Fibroblast of lung (primary cell): ENCODE measurements at regions not wholly inside any gene's neighbourhood (a gene's known extent, or its start where the extent isn't known, plus 50 kb on each side); places are given as distances from the start of the nearest gene placed in this dataset.

ENCODE experiments used
- CTCF ChIP-seq, 2 donors: IDR thresholded peaks in 1 of 2; conservative IDR thresholded peaks in 1 of 2; 1 replicate in 1 of 2; 2 replicates in 1 of 2; pipeline ENCODE4 v1.5.1; 2011 to 2012; ENCODE audit warnings: low read length in 2 of 2, control low read depth in 1 of 2, inconsistent platforms in 1 of 2, low read depth in 1 of 2, mild to moderate bottlenecking in 1 of 2
- EZH2 ChIP-seq: IDR thresholded peaks from 2 replicates; pipeline ENCODE4 v1.5.1; 2012; ENCODE audit warnings: low read length, control low read depth, mild to moderate bottlenecking; ENCODE audit errors: missing control alignments

- TF ChIP-seq CTCF (conservative IDR thresholded peaks at IDR 0.05 in 1 of 2, IDR thresholded peaks at IDR 0.05 in 1 of 2; ENCODE audit: low read depth in 1 of 2, low read length in 2 of 2): no peak
- TF ChIP-seq EZH2: no peak
Measured at GRCh38 chr5:111942201-111942600, 185.2 kb upstream of the NREP start.
